ENCODE measurements at regions not wholly inside any gene's neighbourhood (a gene's known extent, or its start where the extent isn't known, plus 50 kb on each side); places are given as distances from the start of the nearest gene placed in this dataset.

- no peak overlapping the region for H3K4me3 ChIP-seq (ENCODE audit: low read depth in 2 of 2, low read length in 2 of 2)
- H3K4me1 ChIP-seq (ENCODE audit: control insufficient read depth, insufficient read depth, low read length): no peaks in the 10 kb centered on the region
- no peak for DNase-seq (ENCODE audit: low read depth, low spot score)
- no peak for ATAC-seq
- ChIA-PET CTCF (no interaction called here), POLR2A (interaction anchor here (0.7 kb wide), 1 partner anchor 14 kb away, joined by 3 read pairs; no protein-coding TSS in a partner anchor)
- TF ChIP-seq POLR2AphosphoS5 (IDR thresholded peaks at IDR 0.05; ENCODE audit: low read depth, low read length): no peak
- no peak for TF ChIP-seq SIN3A (IDR thresholded peaks at IDR 0.05; ENCODE audit: borderline replicate concordance, insufficient read depth, low read depth, low read length)
- TF ChIP-seq, protein P1, sequence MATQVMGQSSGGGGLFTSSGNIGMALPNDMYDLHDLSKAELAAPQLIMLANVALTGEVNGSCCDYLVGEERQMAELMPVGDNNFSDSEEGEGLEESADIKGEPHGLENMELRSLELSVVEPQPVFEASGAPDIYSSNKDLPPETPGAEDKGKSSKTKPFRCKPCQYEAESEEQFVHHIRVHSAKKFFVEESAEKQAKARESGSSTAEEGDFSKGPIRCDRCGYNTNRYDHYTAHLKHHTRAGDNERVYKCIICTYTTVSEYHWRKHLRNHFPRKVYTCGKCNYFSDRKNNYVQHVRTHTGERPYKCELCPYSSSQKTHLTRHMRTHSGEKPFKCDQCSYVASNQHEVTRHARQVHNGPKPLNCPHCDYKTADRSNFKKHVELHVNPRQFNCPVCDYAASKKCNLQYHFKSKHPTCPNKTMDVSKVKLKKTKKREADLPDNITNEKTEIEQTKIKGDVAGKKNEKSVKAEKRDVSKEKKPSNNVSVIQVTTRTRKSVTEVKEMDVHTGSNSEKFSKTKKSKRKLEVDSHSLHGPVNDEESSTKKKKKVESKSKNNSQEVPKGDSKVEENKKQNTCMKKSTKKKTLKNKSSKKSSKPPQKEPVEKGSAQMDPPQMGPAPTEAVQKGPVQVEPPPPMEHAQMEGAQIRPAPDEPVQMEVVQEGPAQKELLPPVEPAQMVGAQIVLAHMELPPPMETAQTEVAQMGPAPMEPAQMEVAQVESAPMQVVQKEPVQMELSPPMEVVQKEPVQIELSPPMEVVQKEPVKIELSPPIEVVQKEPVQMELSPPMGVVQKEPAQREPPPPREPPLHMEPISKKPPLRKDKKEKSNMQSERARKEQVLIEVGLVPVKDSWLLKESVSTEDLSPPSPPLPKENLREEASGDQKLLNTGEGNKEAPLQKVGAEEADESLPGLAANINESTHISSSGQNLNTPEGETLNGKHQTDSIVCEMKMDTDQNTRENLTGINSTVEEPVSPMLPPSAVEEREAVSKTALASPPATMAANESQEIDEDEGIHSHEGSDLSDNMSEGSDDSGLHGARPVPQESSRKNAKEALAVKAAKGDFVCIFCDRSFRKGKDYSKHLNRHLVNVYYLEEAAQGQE (IDR thresholded peaks at IDR 0.05; ENCODE audit: insufficient read depth in 1 of 2, low read depth in 2 of 2, low read length in 1 of 2): no peak
- TF ChIP-seq TCF7L2 (IDR thresholded peaks at IDR 0.05; ENCODE audit: low read depth, low read length): no peak
- no peak for TF ChIP-seq CTCF (IDR thresholded peaks at IDR 0.05)
- no peak overlapping the region for H3K27ac ChIP-seq (ENCODE audit: low read length)
- H3K36me3 ChIP-seq (ENCODE audit: control insufficient read depth, insufficient read depth, low read length): no peaks in the 10 kb centered on the region; the same call in 1 of the 2 replicates
- no TSS peak for BruUV-seq (replicated peaks)
- H3K27me3 ChIP-seq (ENCODE audit: control insufficient read depth, insufficient read depth, low read length): no peaks in the 10 kb centered on the region
- intact Hi-C loops (cut with micrococcal nuclease; ENCODE audit: unreplicated experiment): no loop called here
- in situ Hi-C loops (cut with HindIII; ENCODE audit: low pct_unique_long_range_greater_than_20kb, low sequenced_read_pairs): no loop called here
- no peaks in the 10 kb centered on the region for H3K9me3 ChIP-seq (ENCODE audit: control insufficient read depth, insufficient read depth, low read depth, low read length)
These were observed 51.7 kb upstream of the NEBL start for GRCh38 chr10:20948686-20949327.
